ENCODE measurements at regions not wholly inside any gene's neighbourhood (a gene's known extent, or its start where the extent isn't known, plus 50 kb on each side); places are given as distances from the start of the nearest gene placed in this dataset.

- Histone ChIP-seq H3K4me3 (no peak overlapping the region), H3K27ac (ENCODE audit: extremely low read depth, low read depth, low read length) (no peak overlapping the region), H3K9me3 (replicated peaks; ENCODE audit: control insufficient read depth, insufficient read depth, low read depth, low read length) (no peaks in the 10 kb centered on the region), H3K4me2 (ENCODE audit: insufficient read depth, low read length) (no peak overlapping the region), H3K79me2 (ENCODE audit: control insufficient read depth, insufficient read depth, low read length) (no peaks in the 10 kb centered on the region), H4K20me1 (replicated peaks; ENCODE audit: control insufficient read depth, insufficient read depth, low read length) (no peaks in the 10 kb centered on the region), H3K9ac (ENCODE audit: insufficient read depth in 1 of 2, low read depth in 2 of 2, low read length in 2 of 2) (no peak overlapping the region), H3K4me1 (replicated peaks in 1 of 2; ENCODE audit: control insufficient read depth in 2 of 2, insufficient read depth in 2 of 2, low read length in 2 of 2) (no peaks in the 10 kb centered on the region), H2AFZ (ENCODE audit: low read depth, low read length) (no peak overlapping the region), H3K27me3 (ENCODE audit: control insufficient read depth in 2 of 2, insufficient read depth in 2 of 2, low read length in 2 of 2) (no peaks in the 10 kb centered on the region), H3K36me3 (ENCODE audit: control insufficient read depth, insufficient read depth, low read length) (no peaks in the 10 kb centered on the region), H3K9me1 (ENCODE audit: control insufficient read depth, insufficient read depth, low read length) (no peaks in the 10 kb centered on the region)
- FAIRE-seq (no peak), ATAC-seq (no peak), DNase-seq (ENCODE audit: extremely low read depth in 1 of 4, low spot score in 3 of 4) (no peak)
- 0% methylated on average over 1 of the region's 1 CpG for WGBS (ENCODE audit: insufficient coverage, low coverage, missing lambda C conversion rate)
- no peak for TF ChIP-seq ZNF253 (CRISPR knock-in tag; conservative IDR thresholded peaks at IDR 0.05)
- no peak for TF ChIP-seq ZNF699 (CRISPR knock-in tag; IDR thresholded peaks at IDR 0.05; ENCODE audit: insufficient replicate concordance)
- no peak for TF ChIP-seq SRSF3 (IDR thresholded peaks at IDR 0.05; ENCODE audit: insufficient read depth, low read length)
- BruUV-seq (replicated peaks): no TSS peak
- ChIA-PET CTCF (ENCODE audit: low intra/inter-chr PET ratio) (no interaction called here), POLR2A (no interaction called here)
- in situ Hi-C loops (cut with MboI): no loop called here
- intact Hi-C loops (cut with micrococcal nuclease): no loop called here
These were observed 836.6 kb upstream of the C9orf72 start for GRCh38 chr9:28409919-28410318.

GRCh38 chr9:28410411-28410810 is 837.1 kb upstream of the C9orf72 start:
- in situ Hi-C loops (cut with MboI): no loop called here
- no peak overlapping the region for H2AFZ ChIP-seq (ENCODE audit: low read depth, low read length)
- DNase-seq (ENCODE audit: extremely low read depth in 1 of 4, low spot score in 3 of 4) (no peak), FAIRE-seq (no peak), ATAC-seq (no peak)
- no peak overlapping the region for H3K9ac ChIP-seq (ENCODE audit: insufficient read depth in 1 of 2, low read depth in 2 of 2, low read length in 2 of 2)
- no peak overlapping the region for H3K4me2 ChIP-seq (ENCODE audit: insufficient read depth, low read length)
- intact Hi-C loops (cut with micrococcal nuclease): no loop called here
- no peaks in the 10 kb centered on the region for H3K9me1 ChIP-seq (ENCODE audit: control insufficient read depth, insufficient read depth, low read length)
- 0% methylated on average over 2 of the region's 3 CpGs for WGBS (ENCODE audit: insufficient coverage, low coverage, missing lambda C conversion rate)
- no peaks in the 10 kb centered on the region for H4K20me1 ChIP-seq (replicated peaks; ENCODE audit: control insufficient read depth, insufficient read depth, low read length)
- BruUV-seq (replicated peaks): no TSS peak
- no peaks in the 10 kb centered on the region for H3K27me3 ChIP-seq (ENCODE audit: control insufficient read depth in 2 of 2, insufficient read depth in 2 of 2, low read length in 2 of 2)
- no peaks in the 10 kb centered on the region for H3K79me2 ChIP-seq (ENCODE audit: control insufficient read depth, insufficient read depth, low read length)
- POLR2A ChIA-PET: no interaction called here
- H3K27ac ChIP-seq (ENCODE audit: extremely low read depth, low read depth, low read length): no peak overlapping the region
- H3K36me3 ChIP-seq (ENCODE audit: control insufficient read depth, insufficient read depth, low read length): no peaks in the 10 kb centered on the region
- no peaks in the 10 kb centered on the region for H3K9me3 ChIP-seq (replicated peaks; ENCODE audit: control insufficient read depth, insufficient read depth, low read depth, low read length)
- no peak overlapping the region for H3K4me3 ChIP-seq
- CTCF ChIA-PET (ENCODE audit: low intra/inter-chr PET ratio): no interaction called here
- no peaks in the 10 kb centered on the region for H3K4me1 ChIP-seq (replicated peaks in 1 of 2; ENCODE audit: control insufficient read depth in 2 of 2, insufficient read depth in 2 of 2, low read length in 2 of 2)
- no peak for TF ChIP-seq TRIM25 (IDR thresholded peaks at IDR 0.05; ENCODE audit: borderline replicate concordance)
- no peak for TF ChIP-seq DPF2 (IDR thresholded peaks at IDR 0.05)
- no peak for TF ChIP-seq PRDM10 (IDR thresholded peaks at IDR 0.05; ENCODE audit: partially characterized antibody)
- TF ChIP-seq CHD2 (IDR thresholded peaks at IDR 0.05; ENCODE audit: low read depth, low read length): no peak
- TF ChIP-seq ELF4 (CRISPR knock-in tag; IDR thresholded peaks at IDR 0.05): no peak
- no peak for TF ChIP-seq NFIX (CRISPR knock-in tag; IDR thresholded peaks at IDR 0.05; ENCODE audit: low read depth)
- no peak for TF ChIP-seq FOXK2 (conservative IDR thresholded peaks at IDR 0.05 in 1 of 2, IDR thresholded peaks at IDR 0.05 in 1 of 2; ENCODE audit: low read depth in 2 of 2)
- TF ChIP-seq IFI16 (CRISPR knock-in tag; IDR thresholded peaks at IDR 0.05): no peak

All from K562 (cell line).